ENCODE measurements at regions not wholly inside any gene's neighbourhood (a gene's known extent, or its start where the extent isn't known, plus 50 kb on each side); places are given as distances from the start of the nearest gene placed in this dataset.

GRCh38 chr13:105177265-105177900 is 1358.1 kb downstream of the EFNB2 start:
- TF ChIP-seq, protein P1, sequence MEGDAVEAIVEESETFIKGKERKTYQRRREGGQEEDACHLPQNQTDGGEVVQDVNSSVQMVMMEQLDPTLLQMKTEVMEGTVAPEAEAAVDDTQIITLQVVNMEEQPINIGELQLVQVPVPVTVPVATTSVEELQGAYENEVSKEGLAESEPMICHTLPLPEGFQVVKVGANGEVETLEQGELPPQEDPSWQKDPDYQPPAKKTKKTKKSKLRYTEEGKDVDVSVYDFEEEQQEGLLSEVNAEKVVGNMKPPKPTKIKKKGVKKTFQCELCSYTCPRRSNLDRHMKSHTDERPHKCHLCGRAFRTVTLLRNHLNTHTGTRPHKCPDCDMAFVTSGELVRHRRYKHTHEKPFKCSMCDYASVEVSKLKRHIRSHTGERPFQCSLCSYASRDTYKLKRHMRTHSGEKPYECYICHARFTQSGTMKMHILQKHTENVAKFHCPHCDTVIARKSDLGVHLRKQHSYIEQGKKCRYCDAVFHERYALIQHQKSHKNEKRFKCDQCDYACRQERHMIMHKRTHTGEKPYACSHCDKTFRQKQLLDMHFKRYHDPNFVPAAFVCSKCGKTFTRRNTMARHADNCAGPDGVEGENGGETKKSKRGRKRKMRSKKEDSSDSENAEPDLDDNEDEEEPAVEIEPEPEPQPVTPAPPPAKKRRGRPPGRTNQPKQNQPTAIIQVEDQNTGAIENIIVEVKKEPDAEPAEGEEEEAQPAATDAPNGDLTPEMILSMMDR (IDR thresholded peaks at IDR 0.05) = no peak
- TF ChIP-seq POLR2A (IDR thresholded peaks at IDR 0.05) = no peak

Measured in vagina (tissue), 2 donors.